Brain microvascular endothelial cell (primary cell): ENCODE measurements at regions not wholly inside any gene's neighbourhood (a gene's known extent, or its start where the extent isn't known, plus 50 kb on each side); places are given as distances from the start of the nearest gene placed in this dataset.

Source experiments
- DNase-seq: peaks from one replicate; pipeline ENCODE4 v3.0.0-alpha.2; 2020
- H3K27ac ChIP-seq: fragments of 250-450 bp; sonication (Bioruptor Pico); 2 replicates; pipeline ENCODE4 v1.5.1; 2020; ENCODE audit warnings: mild to moderate bottlenecking, moderate library complexity
- H3K27me3 ChIP-seq: fragments of 250-450 bp; sonication (Bioruptor Pico); replicated peaks from 2 replicates; pipeline ENCODE4 v1.5.1; 2020; ENCODE audit warnings: mild to moderate bottlenecking
- H3K36me3 ChIP-seq: fragments of 250-450 bp; sonication (Bioruptor Pico); replicated peaks from 2 replicates; pipeline ENCODE4 v1.5.1; 2020; ENCODE audit warnings: mild to moderate bottlenecking
- H3K4me3 ChIP-seq: 2 replicates; pipeline ENCODE4 v1.5.1; 2011; ENCODE audit warnings: low read depth, mild to moderate bottlenecking, control low read depth, low read length, moderate library complexity
- CTCF ChIP-seq: IDR thresholded peaks from 2 replicates; pipeline ENCODE4 v1.5.1; 2011; ENCODE audit warnings: low read depth, mild to moderate bottlenecking, moderate library complexity, low read length, control low read depth, inconsistent platforms; ENCODE audit errors: missing control alignments
- in situ Hi-C: cut with HindIII; loops from 2 replicates; pipeline ENCODE4 v1.10.0; 2017; ENCODE audit warnings: low sequenced_read_pairs, low pct_ligation_motif_present

- no peak for DNase-seq
- H3K36me3 ChIP-seq = no peaks in the 10 kb centered on the region
- no peak overlapping the region for H3K27ac ChIP-seq
- in situ Hi-C loops = no loop called here
- TF ChIP-seq CTCF = no peak
- H3K4me3 ChIP-seq = no peak overlapping the region
- no peaks in the 10 kb centered on the region for H3K27me3 ChIP-seq
Observed at GRCh38 chr4:29704059-29704458, 1016.1 kb upstream of the PCDH7 start.

GRCh38 chr4:29708473-29708872 lies 1011.7 kb upstream of the PCDH7 start:
- H3K27me3 ChIP-seq = no peaks in the 10 kb centered on the region
- H3K36me3 ChIP-seq = no peaks in the 10 kb centered on the region
- no peak overlapping the region for H3K27ac ChIP-seq
- in situ Hi-C loops = no loop called here
- no peak for TF ChIP-seq CTCF
- DNase-seq = no peak
- H3K4me3 ChIP-seq = no peak overlapping the region

GRCh38 chr4:29710519-29710918 lies 1009.6 kb upstream of the PCDH7 start:
- Histone ChIP-seq H3K4me3 (no peak overlapping the region), H3K27ac (no peak overlapping the region), H3K27me3 (no peaks in the 10 kb centered on the region), H3K36me3 (no peaks in the 10 kb centered on the region)
- in situ Hi-C loops = no loop called here
- no peak for TF ChIP-seq CTCF
- DNase-seq = no peak

- no peak overlapping the region for H3K27ac ChIP-seq
- no peak overlapping the region for H3K4me3 ChIP-seq
- no peak for TF ChIP-seq CTCF
- in situ Hi-C loops = no loop called here
- H3K27me3 ChIP-seq = no peaks in the 10 kb centered on the region
- DNase-seq = no peak
- H3K36me3 ChIP-seq = no peaks in the 10 kb centered on the region
Observed at GRCh38 chr4:29711226-29711625, 1008.9 kb upstream of the PCDH7 start.

GRCh38 chr4:29717287-29718057 lies 1002.7 kb upstream of the PCDH7 start:
- Histone ChIP-seq H3K36me3 (no peaks in the 10 kb centered on the region), H3K4me3 (no peak overlapping the region), H3K27ac (no peak overlapping the region), H3K27me3 (no peaks in the 10 kb centered on the region)
- in situ Hi-C loops = no loop called here
- DNase-seq = no peak
- TF ChIP-seq CTCF = no peak

- in situ Hi-C loops = no loop called here
- no peak for DNase-seq
- H3K27me3 ChIP-seq = no peaks in the 10 kb centered on the region
- no peak overlapping the region for H3K4me3 ChIP-seq
- H3K36me3 ChIP-seq = no peaks in the 10 kb centered on the region
- no peak overlapping the region for H3K27ac ChIP-seq
- TF ChIP-seq CTCF = no peak
Observed at GRCh38 chr4:29718136-29718535, 1002.0 kb upstream of the PCDH7 start.
